Globus pallidus (tissue), 1 donor: ENCODE measurements at regions not wholly inside any gene's neighbourhood (a gene's known extent, or its start where the extent isn't known, plus 50 kb on each side); places are given as distances from the start of the nearest gene placed in this dataset.
"Not testable (repeated sequence)": the region's sequence is repeated elsewhere in the genome, so short reads cannot be mapped to it uniquely, and the experiment has no call there.

Experiments used
- DNase-seq: peaks from one replicate; pipeline ENCODE4 v3.0.0-alpha.2; 2015; ENCODE audit warnings: low spot score

- not testable (repeated sequence) for DNase-seq
These were observed 676.4 kb upstream of the ZNF337 start for GRCh38 chr20:26373066-26373465.

- no peak for DNase-seq
These were observed 657.9 kb upstream of the ZNF337 start for GRCh38 chr20:26354511-26354910.

DNA sequence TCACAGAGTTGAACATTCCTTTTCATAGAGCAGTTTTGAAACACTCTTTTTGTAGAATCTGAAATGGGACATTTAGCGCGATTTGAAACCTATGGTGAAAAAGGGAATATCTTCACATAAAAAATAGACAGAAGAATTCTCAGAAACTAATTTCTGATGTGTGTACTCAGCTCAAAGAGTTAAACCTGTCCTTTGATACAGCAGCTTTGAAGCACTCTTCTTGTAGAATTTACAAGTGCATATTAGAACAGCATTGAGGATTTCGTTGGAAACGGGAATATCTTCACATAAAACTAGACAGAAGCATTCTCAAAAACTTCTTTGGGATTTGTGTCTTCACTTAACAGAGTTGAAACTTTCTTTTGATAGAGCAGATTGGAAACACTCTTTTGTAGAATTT, 650.7 kb upstream of the ZNF337 start:
- DNase-seq, result no peak

DNA sequence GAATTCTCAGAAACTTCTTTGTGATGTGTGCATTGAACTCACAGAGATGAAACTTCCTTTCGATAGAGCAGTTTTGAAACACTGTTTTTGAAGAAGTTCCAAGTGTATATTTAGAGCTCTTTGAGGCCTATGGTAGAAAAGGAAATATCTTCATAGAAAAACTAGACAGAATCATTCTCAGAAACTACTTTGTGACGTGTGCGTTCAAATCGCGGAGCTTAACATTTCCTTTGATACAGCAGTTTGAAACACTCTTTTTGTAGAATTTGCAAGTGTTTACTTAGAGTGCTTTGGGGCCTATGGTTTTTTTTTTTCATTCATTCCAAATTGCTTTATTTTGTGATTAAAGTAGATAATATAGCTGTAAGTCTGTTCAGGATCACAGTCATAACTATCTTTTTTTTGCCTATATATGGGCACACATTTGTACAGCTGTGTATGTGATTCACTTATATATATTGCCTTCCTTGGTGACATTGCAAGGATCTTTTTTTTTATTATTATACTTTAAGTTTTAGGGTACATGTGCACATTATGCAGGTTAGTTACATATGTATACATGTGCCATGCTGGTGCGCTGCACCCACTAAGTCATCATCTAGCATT, 643.9 kb upstream of the ZNF337 start:
- not testable (repeated sequence) for DNase-seq

- no peak for DNase-seq
These were observed 627.5 kb upstream of the ZNF337 start for GRCh38 chr20:26324177-26324576.

DNA sequence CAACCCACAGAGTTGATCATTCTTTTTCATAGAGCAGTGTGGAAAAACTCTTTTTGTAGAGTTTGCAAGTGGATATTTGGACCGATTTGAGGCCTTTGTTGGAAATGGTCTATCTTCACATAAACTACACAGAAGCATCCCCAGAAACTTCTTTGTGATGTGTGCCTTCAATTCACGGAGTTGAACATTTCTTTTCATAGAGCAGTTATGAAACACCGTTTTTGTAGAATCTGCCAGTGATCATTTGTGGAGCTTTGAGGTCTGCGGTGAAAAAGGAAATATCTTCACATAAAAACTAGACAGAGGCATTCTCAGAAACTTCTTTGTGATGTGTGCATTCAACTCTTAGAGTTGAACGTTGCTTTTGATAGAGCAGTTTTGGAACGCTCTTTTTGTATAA, 618.4 kb upstream of the ZNF337 start:
- DNase-seq, result no peak

- not testable (repeated sequence) for DNase-seq
These were observed 613.1 kb upstream of the ZNF337 start for GRCh38 chr20:26309720-26310119.

GRCh38 chr20:26308961-26309360, 612.3 kb upstream of the ZNF337 start:
- DNase-seq, result no peak

GRCh38 chr20:26295006-26295405, 598.4 kb upstream of the ZNF337 start:
- DNase-seq, result no peak

DNA sequence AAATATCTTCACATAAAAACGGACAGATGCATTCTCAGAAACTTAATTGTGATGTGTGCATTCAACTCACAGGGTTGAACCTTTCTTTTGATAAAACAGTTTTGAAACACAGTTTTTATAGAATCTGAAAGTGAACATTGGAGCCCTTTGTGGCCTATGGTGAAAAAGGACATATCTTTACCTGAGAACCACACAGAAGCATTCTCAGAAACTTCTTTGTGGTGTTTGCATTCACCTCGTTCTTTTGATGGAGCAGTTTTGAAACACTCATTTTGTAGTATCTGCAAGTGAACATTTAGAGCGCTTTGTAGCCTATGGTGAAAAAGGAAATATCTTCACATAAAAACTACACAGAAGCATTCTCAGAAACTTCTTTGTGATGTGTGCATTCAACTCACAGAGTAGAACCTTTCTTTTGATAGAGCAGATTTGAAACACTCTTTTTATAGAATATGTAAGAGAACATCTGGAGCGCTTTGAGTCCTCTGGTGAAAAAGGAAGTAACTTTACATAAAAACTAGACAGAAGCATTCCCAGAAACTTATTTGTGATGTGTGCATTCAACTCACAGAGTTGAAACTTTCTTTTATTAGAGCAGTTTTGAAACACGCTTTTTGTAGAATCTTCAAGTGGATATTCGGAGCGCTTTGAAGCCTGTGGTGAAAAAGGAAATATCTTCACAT, 591.9 kb upstream of the ZNF337 start:
- not testable (repeated sequence) for DNase-seq

GRCh38 chr20:26279238-26279637, 582.6 kb upstream of the ZNF337 start:
- DNase-seq, result no peak

- DNase-seq, result no peak
These were observed 580.7 kb upstream of the ZNF337 start for GRCh38 chr20:26277339-26277738.

DNA sequence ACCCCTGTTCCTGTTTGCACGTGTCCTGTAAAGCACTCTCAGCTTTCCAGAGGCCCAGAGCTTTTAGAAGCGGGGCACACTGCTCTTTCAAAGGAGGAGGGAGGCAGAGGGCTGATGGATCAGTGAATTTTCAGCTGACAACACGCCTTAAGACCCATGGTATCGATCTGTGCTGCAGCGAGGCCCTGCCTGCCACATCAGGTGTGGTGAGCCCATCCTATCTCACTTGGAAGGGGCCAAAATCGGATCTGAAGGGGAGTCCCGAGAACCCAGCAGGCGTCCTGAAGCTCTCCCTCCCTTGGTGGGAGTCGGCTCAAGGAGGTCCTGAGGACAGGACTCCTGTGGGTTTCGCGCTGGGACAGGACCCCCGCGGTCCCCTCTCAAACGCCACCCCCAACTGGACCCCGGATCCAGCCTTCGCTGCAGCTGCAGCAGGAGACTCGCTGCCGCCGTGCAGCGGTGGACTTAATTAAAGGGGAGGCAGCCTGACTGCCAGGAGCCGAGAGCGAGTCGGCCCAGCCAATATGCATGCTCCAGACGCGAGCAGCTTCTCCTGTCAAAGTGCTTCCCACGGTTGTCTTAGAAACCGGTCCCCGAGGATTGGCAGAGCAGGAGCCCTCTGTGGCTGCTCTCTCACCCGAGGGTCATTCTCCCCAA, 580.0 kb upstream of the ZNF337 start:
- DNase-seq, result no peak

DNA sequence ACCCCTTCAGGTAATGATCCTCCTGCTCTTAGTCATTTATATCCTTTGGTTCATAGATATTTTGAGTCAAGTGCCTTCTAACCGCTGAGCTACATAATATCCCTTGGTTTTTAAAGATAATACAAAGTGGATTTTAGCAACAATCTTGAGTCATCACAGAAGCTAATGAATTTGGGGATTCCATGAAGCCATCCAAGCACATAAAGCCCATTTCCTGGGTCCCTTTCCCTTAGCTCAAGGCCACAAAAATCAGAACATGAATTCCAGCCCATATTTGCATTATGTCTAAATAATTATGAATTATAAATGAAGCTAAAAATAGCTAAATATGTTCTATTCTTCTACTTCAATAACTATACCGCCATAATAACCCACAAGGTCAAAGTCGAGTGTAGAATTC, 572.1 kb upstream of the ZNF337 start:
- DNase-seq, result not testable (repeated sequence)

DNA sequence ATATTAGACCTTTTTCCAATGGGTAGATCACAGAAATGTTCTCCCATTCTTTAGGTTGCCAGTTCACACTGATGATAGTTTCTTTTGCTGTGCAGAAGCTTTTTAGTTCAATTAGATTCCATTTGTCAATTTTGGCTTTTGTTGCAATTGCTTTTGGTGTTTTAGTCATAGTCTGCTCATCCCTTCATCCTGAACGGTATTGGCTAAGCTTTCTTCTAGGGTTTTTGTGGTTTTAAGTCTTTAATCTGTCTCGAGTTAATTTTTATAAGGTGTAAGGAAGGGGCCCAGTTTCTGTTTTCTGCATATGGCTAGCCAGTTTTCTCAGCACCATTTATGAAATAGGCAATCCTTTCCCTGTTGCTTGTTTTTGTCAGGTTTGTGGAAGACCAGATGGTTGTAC, 564.3 kb upstream of the ZNF337 start:
- not testable (repeated sequence) for DNase-seq

DNA sequence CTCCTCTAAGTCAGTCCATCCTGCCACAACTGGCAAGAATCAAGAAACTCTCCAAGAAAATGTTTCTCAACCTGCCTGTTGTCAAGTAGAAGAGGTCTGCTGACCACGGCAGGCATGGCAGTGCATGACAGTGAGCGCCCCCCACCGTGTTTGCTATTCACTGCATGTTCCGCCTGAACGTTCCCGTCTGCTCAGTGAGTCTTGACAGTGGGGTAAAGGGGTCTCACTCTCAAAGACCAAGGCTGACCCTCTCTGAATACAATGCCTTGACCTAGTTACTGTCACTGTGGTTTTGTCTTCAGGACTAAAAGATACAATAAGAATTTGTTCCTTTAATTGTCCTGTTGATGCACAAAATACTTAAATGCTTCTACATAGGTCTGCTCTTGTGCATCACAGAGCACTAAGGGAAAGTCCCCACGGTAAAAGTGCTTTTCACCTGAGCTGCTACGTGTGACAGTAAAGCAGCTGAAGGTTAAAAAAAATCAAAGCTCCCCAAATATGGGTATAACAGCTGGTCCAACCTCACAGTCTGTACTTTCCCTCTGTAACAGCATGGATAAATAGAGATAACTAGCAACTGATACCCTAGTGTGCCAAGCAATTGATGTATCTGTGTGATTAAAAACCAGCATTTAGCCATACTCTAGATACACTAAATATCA, 555.8 kb upstream of the ZNF337 start:
- not testable (repeated sequence) for DNase-seq

GRCh38 chr20:26251376-26251775, 554.7 kb upstream of the ZNF337 start:
- not testable (repeated sequence) for DNase-seq

DNA sequence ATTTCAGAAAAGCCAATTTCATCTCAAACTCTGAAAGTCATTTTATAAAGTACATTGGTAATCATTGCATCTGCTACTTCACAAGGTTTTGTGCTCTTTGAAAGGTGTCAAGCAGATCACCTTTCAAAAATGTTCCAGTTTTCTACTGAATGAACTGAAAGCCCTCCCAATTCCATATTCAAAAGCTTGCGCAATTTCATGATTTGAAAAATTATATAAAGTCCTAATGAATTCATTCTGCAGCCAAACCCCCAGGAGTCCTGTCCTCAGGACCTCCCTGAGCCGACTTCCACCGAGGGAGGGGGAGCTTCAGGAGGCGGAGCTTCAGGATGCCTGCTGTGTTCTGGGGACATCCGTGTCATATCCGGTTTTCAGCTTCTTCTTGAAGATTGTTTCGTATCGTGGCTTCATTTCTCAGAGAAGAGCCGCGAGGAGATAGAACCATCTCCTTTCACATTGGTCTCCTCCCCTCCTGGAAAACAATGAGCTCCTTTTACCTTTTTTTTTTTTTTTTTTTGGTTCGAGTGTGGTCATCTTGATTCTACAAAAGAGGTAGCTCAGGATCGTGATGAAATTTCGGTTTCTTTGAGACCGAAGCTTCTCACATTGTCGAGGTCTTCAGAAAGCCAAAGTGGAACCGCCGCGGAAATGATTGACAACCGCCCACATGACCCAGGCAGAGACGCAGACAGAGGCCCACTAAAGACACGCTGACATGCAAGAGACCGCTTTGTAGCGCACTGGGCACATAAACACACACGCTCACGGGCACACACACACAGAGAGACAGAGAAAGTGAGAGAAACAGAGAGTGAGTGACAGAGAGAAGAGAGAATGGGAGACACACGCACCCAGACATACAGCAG, 553.8 kb upstream of the ZNF337 start:
- DNase-seq, result not testable (repeated sequence)

DNA sequence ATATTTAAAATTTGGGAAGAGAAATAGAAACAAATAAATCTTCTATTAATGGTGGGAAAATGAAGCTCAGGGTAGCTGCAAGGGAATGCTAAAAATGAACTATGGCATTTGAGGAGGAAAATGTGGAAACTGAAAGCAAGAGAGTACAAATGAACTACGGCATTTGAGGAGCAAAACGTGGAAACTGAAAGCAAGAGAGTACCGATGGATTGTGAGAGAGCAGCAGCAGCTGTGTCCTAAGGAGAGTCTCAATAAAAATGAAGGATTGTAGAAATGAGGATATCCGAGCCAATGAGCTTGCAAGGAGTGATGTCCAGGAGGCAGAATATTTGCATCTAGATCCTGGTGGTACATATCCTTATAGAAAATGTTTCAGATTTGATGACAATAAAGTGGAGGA, 547.1 kb upstream of the ZNF337 start:
- DNase-seq, result no peak

DNA sequence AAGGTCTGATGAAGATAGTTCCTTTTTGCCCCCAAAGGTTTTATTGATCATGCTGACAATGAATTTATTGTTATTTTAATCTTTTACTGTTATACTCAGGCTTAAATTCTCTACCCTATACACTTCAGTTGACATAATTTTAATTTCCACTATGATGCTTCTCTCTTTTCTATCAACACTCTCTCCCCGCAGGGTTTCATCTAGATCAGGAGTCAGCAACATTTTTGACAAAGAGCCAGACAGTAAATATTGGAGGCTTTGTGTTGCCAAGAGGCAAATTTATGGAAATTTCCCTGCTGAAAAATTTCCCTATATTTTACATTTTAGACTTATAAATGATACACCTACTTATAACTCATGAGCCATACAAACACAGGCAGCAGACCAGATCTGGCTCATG, 524.0 kb upstream of the ZNF337 start:
- DNase-seq, result not testable (repeated sequence)

DNA sequence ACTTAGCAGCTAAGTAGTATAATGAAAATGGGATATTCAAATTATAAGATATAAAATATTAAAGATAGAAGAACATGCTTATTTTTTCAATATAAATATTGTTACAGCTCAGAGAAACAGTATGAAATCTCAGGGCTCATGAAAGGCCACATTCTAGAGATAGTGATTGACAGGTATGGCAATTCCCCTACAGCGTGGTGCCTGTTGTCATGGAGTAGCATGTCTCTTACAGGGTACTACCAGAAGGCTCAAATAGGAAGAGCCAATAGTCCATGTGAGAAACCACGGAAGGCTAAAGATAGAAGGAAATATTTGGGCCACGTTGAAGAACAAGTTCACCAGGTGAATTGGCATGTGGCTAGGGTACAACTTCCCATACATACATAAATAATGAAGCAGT, 522.9 kb upstream of the ZNF337 start:
- DNase-seq, result not testable (repeated sequence)

GRCh38 chr20:26218301-26218700, 521.6 kb upstream of the ZNF337 start:
- DNase-seq, result no peak
